HEK293 (cell line): ENCODE measurements at regions not wholly inside any gene's neighbourhood (a gene's known extent, or its start where the extent isn't known, plus 50 kb on each side); places are given as distances from the start of the nearest gene placed in this dataset.

Experiments used
- CTCF ChIA-PET: fragments of 350-600 bp; formaldehyde crosslinking; extraction: SDS; loops from one replicate; lab custom pipeline; 2021; ENCODE audit warnings: antibody characterized with exemption; lab: Yijun Ruan, JAX
- POLR2A ChIA-PET: fragments of 300-600 bp; formaldehyde crosslinking; extraction: SDS; loops from one replicate; lab custom pipeline; 2020; ENCODE audit warnings: antibody characterized with exemption, inconsistent platforms; lab: Yijun Ruan, JAX
- H3K27ac ChIP-seq: fragments of 200-500 bp; sonication (Bioruptor generic); 2 replicates; pipeline ENCODE4 v1.5.1; 2014; ENCODE audit warnings: low read depth, low read length, control low read depth, inconsistent platforms; ENCODE audit errors: extremely low read depth
- H3K36me3 ChIP-seq, 2 experiments: fragments of 200-500 bp in 1 of 2; sonication (Bioruptor generic) in 1 of 2; 1 replicate in 1 of 2; 2 replicates in 1 of 2; pipeline ENCODE4 v1.5.1; 2014 to 2017; ENCODE audit warnings: inconsistent platforms in 2 of 2, low read length in 2 of 2; ENCODE audit not compliant: control insufficient read depth in 2 of 2, insufficient read depth in 1 of 2
- H3K4me1 ChIP-seq: fragments of 200-500 bp; sonication (Bioruptor generic); 2 replicates; pipeline ENCODE4 v1.5.1; 2014; ENCODE audit warnings: mild to moderate bottlenecking, low read length, inconsistent platforms; ENCODE audit not compliant: control insufficient read depth, insufficient read depth
- H3K4me3 ChIP-seq: 2 replicates; pipeline ENCODE4 v1.5.1; 2011; ENCODE audit warnings: low read depth, mild to moderate bottlenecking, control low read depth, low read length, moderate library complexity
- H3K9me3 ChIP-seq: fragments of 200-500 bp; sonication (Bioruptor generic); 2 replicates; pipeline ENCODE4 v1.5.1; 2014; ENCODE audit warnings: low read depth, low read length, inconsistent platforms; ENCODE audit not compliant: control insufficient read depth, insufficient read depth
- AEBP2 ChIP-seq: fragments of 450-650 bp; formaldehyde crosslinking; IDR thresholded peaks from 2 replicates; pipeline ENCODE4 v1.5.1; 2016; ENCODE audit warnings: missing biosample characterization, missing genetic modification characterization, borderline replicate concordance
- GFI1B ChIP-seq: fragments of 450-650 bp; formaldehyde crosslinking; IDR thresholded peaks from 2 replicates; pipeline ENCODE4 v1.5.1; 2016; ENCODE audit warnings: missing biosample characterization, missing genetic modification characterization
- KLF7 ChIP-seq: fragments of 450-650 bp; formaldehyde crosslinking; IDR thresholded peaks from 2 replicates; pipeline ENCODE4 v1.5.1; 2016; ENCODE audit warnings: missing biosample characterization, missing genetic modification characterization, borderline replicate concordance
- SETDB1 ChIP-seq: IDR thresholded peaks from one replicate; pipeline ENCODE4 v1.6.1; 2017; ENCODE audit warnings: mild to moderate bottlenecking, low read length, moderate library complexity, mixed read lengths; ENCODE audit not compliant: insufficient read length
- ZBTB48 ChIP-seq: fragments of 450-650 bp; formaldehyde crosslinking; IDR thresholded peaks from 2 replicates; pipeline ENCODE4 v1.5.1; 2016; ENCODE audit warnings: missing biosample characterization, missing genetic modification characterization
- ZEB2 ChIP-seq: fragments of 450-650 bp; formaldehyde crosslinking; IDR thresholded peaks from 2 replicates; pipeline ENCODE4 v1.5.1; 2016; ENCODE audit warnings: missing biosample characterization, missing genetic modification characterization
- ZFP37 ChIP-seq: fragments of 450-650 bp; formaldehyde crosslinking; IDR thresholded peaks from 2 replicates; pipeline ENCODE4 v1.5.1; 2016; ENCODE audit warnings: missing biosample characterization, missing genetic modification characterization
- ZFP69B ChIP-seq: fragments of 450-650 bp; formaldehyde crosslinking; IDR thresholded peaks from 2 replicates; pipeline ENCODE4 v1.5.1; 2016; ENCODE audit warnings: missing biosample characterization, missing genetic modification characterization
- ZNF24 ChIP-seq: fragments of 450-650 bp; formaldehyde crosslinking; IDR thresholded peaks from 2 replicates; pipeline ENCODE4 v1.5.1; 2016; ENCODE audit warnings: missing biosample characterization, missing genetic modification characterization
- ZNF248 ChIP-seq: fragments of 450-650 bp; formaldehyde crosslinking; IDR thresholded peaks from 2 replicates; pipeline ENCODE4 v1.5.1; 2017; ENCODE audit warnings: missing biosample characterization, missing genetic modification characterization
- ZNF366 ChIP-seq: fragments of 450-650 bp; formaldehyde crosslinking; conservative IDR thresholded peaks from 2 replicates; pipeline ENCODE4 v1.5.1; 2016; ENCODE audit warnings: missing biosample characterization, missing genetic modification characterization
- ZNF416 ChIP-seq: fragments of 450-650 bp; formaldehyde crosslinking; IDR thresholded peaks from 2 replicates; pipeline ENCODE4 v1.5.1; 2016; ENCODE audit warnings: missing biosample characterization, missing genetic modification characterization
- ZNF449 ChIP-seq: fragments of 450-650 bp; formaldehyde crosslinking; IDR thresholded peaks from 2 replicates; pipeline ENCODE4 v1.5.1; 2017; ENCODE audit warnings: missing biosample characterization, mild to moderate bottlenecking, missing genetic modification characterization, moderate library complexity
- ZNF48 ChIP-seq: fragments of 450-650 bp; formaldehyde crosslinking; IDR thresholded peaks from 2 replicates; pipeline ENCODE4 v1.5.1; 2016; ENCODE audit warnings: missing biosample characterization, missing genetic modification characterization
- ZNF585B ChIP-seq: fragments of 450-650 bp; formaldehyde crosslinking; IDR thresholded peaks from 2 replicates; pipeline ENCODE4 v1.5.1; 2016; ENCODE audit warnings: missing biosample characterization, missing genetic modification characterization
- ZNF777 ChIP-seq: fragments of 450-650 bp; formaldehyde crosslinking; IDR thresholded peaks from 2 replicates; pipeline ENCODE4 v1.5.1; 2017; ENCODE audit warnings: missing biosample characterization, missing genetic modification characterization, borderline replicate concordance
- ZNF837 ChIP-seq: fragments of 450-650 bp; formaldehyde crosslinking; IDR thresholded peaks from 2 replicates; pipeline ENCODE4 v1.5.1; 2016; ENCODE audit warnings: missing biosample characterization, missing genetic modification characterization
- ZSCAN16 ChIP-seq: fragments of 450-650 bp; formaldehyde crosslinking; IDR thresholded peaks from 2 replicates; pipeline ENCODE4 v1.5.1; 2016; ENCODE audit warnings: missing biosample characterization, missing genetic modification characterization
- TF ChIP-seq, protein P1 (sequence below): fragments of 450-650 bp; formaldehyde crosslinking; IDR thresholded peaks from 2 replicates; pipeline ENCODE4 v1.5.1; 2016; ENCODE audit warnings: missing biosample characterization, missing genetic modification characterization
- TF ChIP-seq, protein P2 (sequence below): fragments of 450-650 bp; IDR thresholded peaks from 2 replicates; pipeline ENCODE4 v1.5.1; 2018; ENCODE audit warnings: missing biosample characterization, missing genetic modification characterization
- TF ChIP-seq, protein P3 (sequence below): fragments of 450-650 bp; formaldehyde crosslinking; optimal IDR thresholded peaks from 2 replicates; pipeline ENCODE3; 2016; ENCODE audit warnings: missing biosample characterization, mild to moderate bottlenecking, missing genetic modification characterization
- TF ChIP-seq, protein P4 (sequence below): fragments of 450-650 bp; formaldehyde crosslinking; IDR thresholded peaks from 2 replicates; pipeline ENCODE4 v1.5.1; 2016; ENCODE audit warnings: missing biosample characterization, missing genetic modification characterization

DNA sequence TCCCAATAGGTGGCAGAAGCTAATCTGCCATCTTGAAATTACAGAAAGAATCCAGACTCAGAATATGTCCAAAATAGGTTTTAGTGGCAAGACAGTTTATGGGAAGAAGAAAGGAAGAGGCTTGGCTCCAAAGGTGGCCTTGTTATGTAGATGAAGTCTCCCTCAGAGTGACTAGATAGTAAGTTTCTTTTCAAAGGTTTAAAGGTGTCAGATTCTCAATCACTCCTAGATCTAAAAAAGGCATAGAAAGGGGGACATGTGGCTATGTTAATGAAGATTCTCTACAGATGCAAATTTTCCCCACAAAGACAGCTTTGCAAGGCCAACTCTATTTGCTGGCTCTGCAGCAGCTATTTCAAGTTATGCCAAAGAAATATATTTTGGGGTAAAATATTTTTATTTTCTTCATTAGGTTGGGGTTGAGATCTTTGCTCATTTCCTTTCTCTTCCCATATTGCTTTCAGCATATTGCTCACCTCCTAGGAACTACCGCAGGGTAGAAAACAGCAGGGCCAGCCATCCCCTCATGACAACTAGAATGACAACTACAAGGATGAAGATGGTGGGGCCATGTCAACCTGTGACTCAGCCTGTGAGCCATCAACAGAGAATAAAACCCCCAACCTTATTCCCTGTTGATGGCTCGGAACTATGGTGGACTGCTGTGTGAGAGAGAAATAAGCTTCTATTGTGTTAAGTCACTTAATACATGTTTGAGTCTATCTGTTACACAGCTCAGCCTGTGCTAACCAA lies 274.0 kb upstream of the GALNT17 start:
- no peaks in the 10 kb centered on the region for H3K9me3 ChIP-seq
- H3K4me1 ChIP-seq = no peaks in the 10 kb centered on the region
- no peak overlapping the region for H3K4me3 ChIP-seq
- no peak overlapping the region for H3K27ac ChIP-seq
- H3K36me3 ChIP-seq = no peaks in the 10 kb centered on the region
- CTCF ChIA-PET = interaction anchor here (0.6 to 2.3 kb wide), 5 partner anchors 9 to 879 kb away, joined by 3 to 6 read pairs (median 3); no protein-coding TSS in a partner anchor
- POLR2A ChIA-PET = no interaction called here
- TF ChIP-seq ZNF837 (no peak), ZSCAN16 (tag by site-specific recombination) (no peak), ZEB2 (tag by site-specific recombination) (no peak)

DNA sequence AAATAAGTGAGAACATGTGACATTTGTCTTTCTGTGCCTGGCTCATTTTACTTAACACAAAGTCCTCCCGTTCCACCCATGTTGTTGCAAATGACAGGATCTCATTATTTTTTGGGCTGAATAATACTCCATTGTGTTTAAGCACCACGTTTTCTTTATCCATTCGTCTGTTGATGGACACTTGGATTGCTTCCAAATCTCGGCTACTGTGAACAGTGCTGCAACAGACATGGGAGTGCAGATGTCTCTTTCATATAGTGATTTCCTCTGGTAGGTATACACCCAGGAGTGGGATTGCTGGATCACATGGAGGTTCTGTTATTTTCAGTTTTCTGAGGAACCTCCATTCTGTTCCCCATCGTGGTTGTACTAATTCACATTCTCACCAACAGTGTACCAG lies 264.4 kb upstream of the GALNT17 start:
- Histone ChIP-seq H3K4me3 (no peak overlapping the region), H3K4me1 (no peaks in the 10 kb centered on the region), H3K36me3 (no peaks in the 10 kb centered on the region), H3K9me3 (no peaks in the 10 kb centered on the region), H3K27ac (no peak overlapping the region)
- TF ChIP-seq GFI1B (tag by site-specific recombination) = no peak
- no peak for TF ChIP-seq SETDB1
- no peak for TF ChIP-seq AEBP2 (tag by site-specific recombination)
- TF ChIP-seq, protein P1, sequence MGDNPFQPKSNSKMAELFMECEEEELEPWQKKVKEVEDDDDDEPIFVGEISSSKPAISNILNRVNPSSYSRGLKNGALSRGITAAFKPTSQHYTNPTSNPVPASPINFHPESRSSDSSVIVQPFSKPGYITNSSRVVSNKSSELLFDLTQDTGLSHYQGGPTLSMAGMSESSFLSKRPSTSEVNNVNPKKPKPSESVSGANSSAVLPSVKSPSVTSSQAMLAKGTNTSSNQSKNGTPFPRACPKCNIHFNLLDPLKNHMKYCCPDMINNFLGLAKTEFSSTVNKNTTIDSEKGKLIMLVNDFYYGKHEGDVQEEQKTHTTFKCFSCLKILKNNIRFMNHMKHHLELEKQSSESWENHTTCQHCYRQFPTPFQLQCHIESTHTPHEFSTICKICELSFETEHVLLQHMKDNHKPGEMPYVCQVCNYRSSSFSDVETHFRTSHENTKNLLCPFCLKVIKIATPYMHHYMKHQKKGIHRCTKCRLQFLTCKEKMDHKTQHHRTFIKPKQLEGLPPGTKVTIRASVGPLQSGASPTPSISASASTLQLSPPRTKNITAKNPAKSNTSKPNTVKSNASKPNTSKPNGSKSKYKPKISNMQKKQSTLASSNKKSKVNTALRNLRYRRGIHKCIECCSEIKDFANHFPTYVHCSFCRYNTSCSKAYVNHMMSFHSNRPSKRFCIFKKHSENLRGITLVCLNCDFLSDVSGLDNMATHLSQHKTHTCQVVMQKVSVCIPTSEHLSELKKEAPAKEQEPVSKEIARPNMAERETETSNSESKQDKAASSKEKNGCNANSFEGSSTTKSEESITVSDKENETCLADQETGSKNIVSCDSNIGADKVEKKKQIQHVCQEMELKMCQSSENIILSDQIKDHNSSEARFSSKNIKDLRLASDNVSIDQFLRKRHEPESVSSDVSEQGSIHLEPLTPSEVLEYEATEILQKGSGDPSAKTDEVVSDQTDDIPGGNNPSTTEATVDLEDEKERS = no peak
- TF ChIP-seq ZNF416 (tag by site-specific recombination) = no peak
- no peak for TF ChIP-seq KLF7
- ChIA-PET CTCF (no interaction called here), POLR2A (no interaction called here)

- no peak overlapping the region for H3K27ac ChIP-seq
- H3K4me1 ChIP-seq = no peaks in the 10 kb centered on the region
- no peaks in the 10 kb centered on the region for H3K36me3 ChIP-seq
- ChIA-PET POLR2A (no interaction called here), CTCF (interaction anchor here (1.3 kb wide), 1 partner anchor 14 kb away, joined by 5 read pairs; no protein-coding TSS in a partner anchor)
- H3K9me3 ChIP-seq = no peaks in the 10 kb centered on the region
- H3K4me3 ChIP-seq = no peak overlapping the region
- no peak for TF ChIP-seq ZNF48 (tag by site-specific recombination)
- TF ChIP-seq, protein P2, sequence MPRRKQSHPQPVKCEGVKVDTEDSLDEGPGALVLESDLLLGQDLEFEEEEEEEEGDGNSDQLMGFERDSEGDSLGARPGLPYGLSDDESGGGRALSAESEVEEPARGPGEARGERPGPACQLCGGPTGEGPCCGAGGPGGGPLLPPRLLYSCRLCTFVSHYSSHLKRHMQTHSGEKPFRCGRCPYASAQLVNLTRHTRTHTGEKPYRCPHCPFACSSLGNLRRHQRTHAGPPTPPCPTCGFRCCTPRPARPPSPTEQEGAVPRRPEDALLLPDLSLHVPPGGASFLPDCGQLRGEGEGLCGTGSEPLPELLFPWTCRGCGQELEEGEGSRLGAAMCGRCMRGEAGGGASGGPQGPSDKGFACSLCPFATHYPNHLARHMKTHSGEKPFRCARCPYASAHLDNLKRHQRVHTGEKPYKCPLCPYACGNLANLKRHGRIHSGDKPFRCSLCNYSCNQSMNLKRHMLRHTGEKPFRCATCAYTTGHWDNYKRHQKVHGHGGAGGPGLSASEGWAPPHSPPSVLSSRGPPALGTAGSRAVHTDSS = no peak
- no peak for TF ChIP-seq ZFP37 (tag by site-specific recombination)
- TF ChIP-seq, protein P3, sequence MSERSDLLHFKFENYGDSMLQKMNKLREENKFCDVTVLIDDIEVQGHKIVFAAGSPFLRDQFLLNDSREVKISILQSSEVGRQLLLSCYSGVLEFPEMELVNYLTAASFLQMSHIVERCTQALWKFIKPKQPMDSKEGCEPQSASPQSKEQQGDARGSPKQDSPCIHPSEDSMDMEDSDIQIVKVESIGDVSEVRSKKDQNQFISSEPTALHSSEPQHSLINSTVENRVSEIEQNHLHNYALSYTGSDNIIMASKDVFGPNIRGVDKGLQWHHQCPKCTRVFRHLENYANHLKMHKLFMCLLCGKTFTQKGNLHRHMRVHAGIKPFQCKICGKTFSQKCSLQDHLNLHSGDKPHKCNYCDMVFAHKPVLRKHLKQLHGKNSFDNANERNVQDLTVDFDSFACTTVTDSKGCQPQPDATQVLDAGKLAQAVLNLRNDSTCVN = no peak
- no peak for TF ChIP-seq ZNF248
- TF ChIP-seq ZNF585B (tag by site-specific recombination) = no peak
- no peak for TF ChIP-seq ZFP69B (tag by site-specific recombination)
- no peak for TF ChIP-seq ZBTB48 (tag by site-specific recombination)
- TF ChIP-seq, protein P4, sequence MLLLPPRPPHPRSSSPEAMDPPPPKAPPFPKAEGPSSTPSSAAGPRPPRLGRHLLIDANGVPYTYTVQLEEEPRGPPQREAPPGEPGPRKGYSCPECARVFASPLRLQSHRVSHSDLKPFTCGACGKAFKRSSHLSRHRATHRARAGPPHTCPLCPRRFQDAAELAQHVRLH (tag by site-specific recombination) = no peak
- no peak for TF ChIP-seq ZNF24 (tag by site-specific recombination)
- TF ChIP-seq ZNF777 = no peak
- no peak for TF ChIP-seq ZNF366
- TF ChIP-seq ZNF449 (tag by site-specific recombination) = no peak
Measured at GRCh38 chr7:70870349-70870748, 261.6 kb upstream of the GALNT17 start.
